Panc1 (cell line): ENCODE measurements at regions not wholly inside any gene's neighbourhood (a gene's known extent, or its start where the extent isn't known, plus 50 kb on each side); places are given as distances from the start of the nearest gene placed in this dataset.

Experiments used
- CTCF ChIP-seq: fragments of 450-650 bp; IDR thresholded peaks from 2 replicates; pipeline ENCODE4 v1.5.1; 2017; ENCODE audit warnings: mild to moderate bottlenecking
- POLR2AphosphoS5 ChIP-seq: IDR thresholded peaks from 2 replicates; pipeline ENCODE4 v1.6.1; 2012; ENCODE audit warnings: mild to moderate bottlenecking, low read depth, low read length, moderate library complexity
- REST ChIP-seq, 2 experiments: IDR thresholded peaks; 2 replicates each; pipeline ENCODE4 v1.6.1; 2011 to 2012; ENCODE audit warnings: low read depth in 2 of 2, control low read depth in 1 of 2, low read length in 1 of 2, mild to moderate bottlenecking in 1 of 2, moderate library complexity in 1 of 2; ENCODE audit not compliant: insufficient read depth in 1 of 2
- SIN3A ChIP-seq: IDR thresholded peaks from 2 replicates; pipeline ENCODE4 v1.6.1; 2012; ENCODE audit warnings: low read depth, mild to moderate bottlenecking, low read length, moderate library complexity, borderline replicate concordance; ENCODE audit not compliant: insufficient read depth
- TCF7L2 ChIP-seq: IDR thresholded peaks from 2 replicates; pipeline ENCODE4 v1.6.1; 2011; ENCODE audit warnings: mild to moderate bottlenecking, low read depth, low read length, inconsistent platforms

- TF ChIP-seq CTCF (no peak), POLR2AphosphoS5 (no peak), TCF7L2 (no peak), REST (IDR thresholded peaks at IDR 0.05; ENCODE audit: insufficient read depth in 1 of 2, low read depth in 2 of 2, low read length in 1 of 2) (no peak), SIN3A (no peak)
Measured at GRCh38 chr10:52877451-52877850, 104.9 kb upstream of the MBL2 start.
